DOHH2 (cell line): ENCODE measurements at regions not wholly inside any gene's neighbourhood (a gene's known extent, or its start where the extent isn't known, plus 50 kb on each side); places are given as distances from the start of the nearest gene placed in this dataset.

Experiments used
- H3F3A ChIP-seq: fragments of 200-600 bp; sonication (generic), shearing (Covaris generic); 2 replicates; pipeline ENCODE4 v1.6.0; 2016; ENCODE audit warnings: antibody characterized with exemption, mild to moderate bottlenecking; ENCODE audit not compliant: control insufficient read depth, insufficient read depth
- H3K27ac ChIP-seq: fragments of 200-600 bp; sonication (generic); 2 replicates; pipeline ENCODE4 v1.5.1; 2014; ENCODE audit warnings: low read depth, mild to moderate bottlenecking, low read length, moderate library complexity
- H3K27me3 ChIP-seq: fragments of 200-600 bp; sonication (generic); 2 replicates; pipeline ENCODE4 v1.6.1; 2014; ENCODE audit warnings: mild to moderate bottlenecking, low read length, mixed read lengths; ENCODE audit not compliant: control insufficient read depth
- H3K36me3 ChIP-seq: fragments of 200-600 bp; sonication (generic); 2 replicates; pipeline ENCODE4 v1.6.1; 2014; ENCODE audit warnings: mild to moderate bottlenecking, low read length, moderate library complexity, mixed read lengths; ENCODE audit not compliant: control insufficient read depth
- H3K4me1 ChIP-seq: fragments of 200-600 bp; sonication (generic); 2 replicates; pipeline ENCODE4 v1.6.1; 2014; ENCODE audit warnings: mild to moderate bottlenecking, low read length, mixed read lengths; ENCODE audit not compliant: control insufficient read depth
- H3K4me2 ChIP-seq: fragments of 200-600 bp; sonication (generic); 2 replicates; pipeline ENCODE4 v1.6.0; 2014; ENCODE audit warnings: mild to moderate bottlenecking, low read length, moderate library complexity
- H3K4me3 ChIP-seq: fragments of 200-600 bp; sonication (generic); 2 replicates; pipeline ENCODE4 v1.5.1; 2014; ENCODE audit warnings: mild to moderate bottlenecking, low read length, mixed read lengths
- H3K79me2 ChIP-seq: fragments of 200-600 bp; sonication (generic); 2 replicates; pipeline ENCODE4 v1.6.1; 2014; ENCODE audit warnings: mild to moderate bottlenecking, low read length, mixed read lengths; ENCODE audit not compliant: control insufficient read depth
- H3K9me2 ChIP-seq: fragments of 200-600 bp; sonication (generic); replicated peaks from 2 replicates; pipeline ENCODE4 v1.6.1; 2014; ENCODE audit warnings: mild to moderate bottlenecking, low read length, mixed read lengths; ENCODE audit not compliant: control insufficient read depth
- H3K9me3 ChIP-seq: fragments of 200-600 bp; sonication (generic); 2 replicates; pipeline ENCODE4 v1.6.1; 2014; ENCODE audit warnings: antibody characterized with exemption, low read length, mixed read lengths; ENCODE audit not compliant: control insufficient read depth, insufficient read depth
- H4K20me1 ChIP-seq: fragments of 200-600 bp; sonication (generic); 2 replicates; pipeline ENCODE4 v1.6.0; 2014; ENCODE audit warnings: low read depth, mild to moderate bottlenecking, antibody characterized with exemption, low read length, moderate library complexity; ENCODE audit not compliant: control insufficient read depth, insufficient read depth
- CTCF ChIP-seq: fragments of 200-600 bp; sonication (generic); IDR thresholded peaks from one replicate; pipeline ENCODE4 v1.5.1; 2014; ENCODE audit warnings: antibody characterized with exemption, mild to moderate bottlenecking, low read depth, low read length; ENCODE audit not compliant: poor library complexity, severe bottlenecking
- EZH2phosphoT487 ChIP-seq: fragments of 200-600 bp; sonication (generic); IDR thresholded peaks from 2 replicates; pipeline ENCODE4 v1.6.1; 2017; ENCODE audit warnings: borderline replicate concordance, mild to moderate bottlenecking, antibody characterized with exemption, low read length, moderate library complexity, mixed read lengths

GRCh38 chr18:71209944-71210343 lies 921.1 kb downstream of the SOCS6 start:
- no peaks in the 10 kb centered on the region for H3K36me3 ChIP-seq
- no peaks in the 10 kb centered on the region for H3F3A ChIP-seq
- H3K4me3 ChIP-seq: no peak overlapping the region
- H3K4me2 ChIP-seq: no peak overlapping the region
- H3K4me1 ChIP-seq: no peaks in the 10 kb centered on the region
- TF ChIP-seq CTCF: no peak
- TF ChIP-seq EZH2phosphoT487: no peak
- H3K9me2 ChIP-seq: no peaks in the 10 kb centered on the region
- H3K27me3 ChIP-seq: no peaks in the 10 kb centered on the region
- no peak overlapping the region for H3K27ac ChIP-seq
- no peaks in the 10 kb centered on the region; the same call in 1 of the 2 replicates for H3K9me3 ChIP-seq
- H3K79me2 ChIP-seq: no peaks in the 10 kb centered on the region
- H4K20me1 ChIP-seq: no peaks in the 10 kb centered on the region

GRCh38 chr18:71194438-71194837 lies 905.6 kb downstream of the SOCS6 start:
- no peaks in the 10 kb centered on the region for H3K9me3 ChIP-seq
- no peaks in the 10 kb centered on the region for H3K4me1 ChIP-seq
- no peaks in the 10 kb centered on the region for H3K36me3 ChIP-seq
- H3K4me2 ChIP-seq: no peak overlapping the region
- no peak for TF ChIP-seq CTCF
- TF ChIP-seq EZH2phosphoT487: no peak
- no peaks in the 10 kb centered on the region for H3K9me2 ChIP-seq
- no peaks in the 10 kb centered on the region for H3K27me3 ChIP-seq
- H3K4me3 ChIP-seq: no peak overlapping the region
- no peaks in the 10 kb centered on the region for H4K20me1 ChIP-seq
- H3K27ac ChIP-seq: no peak overlapping the region
- H3K79me2 ChIP-seq: no peaks in the 10 kb centered on the region
- no peaks in the 10 kb centered on the region for H3F3A ChIP-seq

- no peaks in the 10 kb centered on the region for H3K79me2 ChIP-seq
- no peaks in the 10 kb centered on the region for H3F3A ChIP-seq
- TF ChIP-seq EZH2phosphoT487: no peak
- no peak for TF ChIP-seq CTCF
- no peak overlapping the region for H3K27ac ChIP-seq
- no peaks in the 10 kb centered on the region for H3K9me2 ChIP-seq
- no peaks in the 10 kb centered on the region for H4K20me1 ChIP-seq
- H3K9me3 ChIP-seq: no peaks in the 10 kb centered on the region
- no peak overlapping the region for H3K4me2 ChIP-seq
- H3K27me3 ChIP-seq: no peaks in the 10 kb centered on the region
- no peaks in the 10 kb centered on the region for H3K4me1 ChIP-seq
- no peaks in the 10 kb centered on the region for H3K36me3 ChIP-seq
- no peak overlapping the region for H3K4me3 ChIP-seq
Measured at GRCh38 chr18:71189581-71189980, 900.7 kb downstream of the SOCS6 start.
